MV-4-11 (cell line): ENCODE measurements at regions not wholly inside any gene's neighbourhood (a gene's known extent, or its start where the extent isn't known, plus 50 kb on each side); places are given as distances from the start of the nearest gene placed in this dataset.

Experiments used
- DNase-seq: peaks from one replicate; lab custom pipeline; 2025; lab: John Stamatoyannopoulos, UW

- no peak for DNase-seq
These were observed 123.9 kb downstream of the ZNF664 start for GRCh38 chr12:124096869-124097434.

- DNase-seq: no peak
These were observed 124.7 kb downstream of the ZNF664 start for GRCh38 chr12:124097701-124098100.

DNA sequence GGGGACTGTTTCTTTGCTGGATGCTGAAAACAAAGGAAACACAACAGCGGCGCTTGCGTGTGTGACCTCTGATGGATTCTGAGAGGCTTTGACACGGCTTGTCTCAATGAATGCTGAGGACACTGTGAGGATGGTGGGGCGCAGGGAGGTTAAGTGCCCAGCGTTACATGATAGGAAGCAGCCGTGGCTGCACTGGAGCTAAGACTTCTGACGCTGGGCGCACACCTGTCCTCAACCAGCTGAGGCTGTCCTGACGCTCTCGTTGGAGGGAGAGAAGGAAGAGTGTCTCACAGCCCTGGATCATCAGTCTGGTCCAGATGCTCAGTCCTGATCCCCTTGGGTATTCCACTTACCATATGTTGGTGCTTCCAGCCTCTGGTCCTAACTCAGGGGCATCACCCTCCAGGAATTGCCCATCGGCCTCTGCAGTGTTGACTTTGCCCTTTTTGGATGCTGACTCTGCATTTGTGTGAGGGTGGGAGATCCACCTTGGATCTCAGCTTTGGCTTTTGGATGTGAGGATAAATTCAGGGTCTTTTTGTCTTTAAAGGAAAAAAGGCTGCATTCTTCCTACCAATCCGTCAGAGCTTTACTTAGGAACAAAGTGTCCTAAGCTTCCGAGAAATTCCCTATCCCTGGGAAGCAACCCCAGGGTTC lies 125.2 kb downstream of the ZNF664 start:
- no peak for DNase-seq

DNA sequence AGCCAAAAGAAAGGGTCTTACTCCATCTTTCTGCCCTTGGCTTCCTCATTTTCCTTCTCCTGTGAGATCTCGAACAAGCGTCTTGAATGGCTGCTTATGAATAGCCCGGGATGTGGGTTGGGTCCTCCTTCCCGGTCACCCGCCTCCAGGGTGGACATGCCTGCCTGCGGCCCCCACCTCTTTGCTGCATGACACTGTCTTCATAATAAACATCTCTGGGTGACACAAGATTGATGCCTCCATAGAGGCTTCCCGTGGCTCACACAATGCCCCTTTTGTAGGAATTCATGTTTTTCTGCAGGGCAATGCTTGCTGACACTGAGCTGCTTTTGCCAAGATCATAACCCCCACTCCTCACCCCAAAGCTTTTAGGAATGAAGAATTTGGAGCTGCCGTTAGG lies 125.9 kb downstream of the ZNF664 start:
- DNase-seq: no peak

DNA sequence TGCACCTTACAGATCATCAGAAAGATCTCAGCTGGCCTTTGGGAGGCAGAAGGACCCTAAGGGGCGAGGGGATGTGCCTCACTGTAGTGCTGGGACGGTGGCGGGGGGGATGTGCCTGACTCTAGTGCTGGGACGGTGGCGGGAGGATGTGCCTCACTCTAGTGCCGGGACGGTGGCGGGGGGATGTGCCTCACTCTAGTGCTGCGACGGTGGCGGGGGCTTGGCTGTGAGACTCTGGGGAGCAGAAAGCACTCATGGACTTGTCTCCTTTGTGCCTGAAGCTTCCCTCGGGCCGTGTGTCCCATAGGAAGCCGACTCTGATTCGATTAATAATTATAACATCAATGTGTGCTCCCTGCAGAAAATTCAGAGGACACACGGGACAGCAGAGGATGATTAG lies 126.6 kb downstream of the ZNF664 start:
- no peak for DNase-seq

DNA sequence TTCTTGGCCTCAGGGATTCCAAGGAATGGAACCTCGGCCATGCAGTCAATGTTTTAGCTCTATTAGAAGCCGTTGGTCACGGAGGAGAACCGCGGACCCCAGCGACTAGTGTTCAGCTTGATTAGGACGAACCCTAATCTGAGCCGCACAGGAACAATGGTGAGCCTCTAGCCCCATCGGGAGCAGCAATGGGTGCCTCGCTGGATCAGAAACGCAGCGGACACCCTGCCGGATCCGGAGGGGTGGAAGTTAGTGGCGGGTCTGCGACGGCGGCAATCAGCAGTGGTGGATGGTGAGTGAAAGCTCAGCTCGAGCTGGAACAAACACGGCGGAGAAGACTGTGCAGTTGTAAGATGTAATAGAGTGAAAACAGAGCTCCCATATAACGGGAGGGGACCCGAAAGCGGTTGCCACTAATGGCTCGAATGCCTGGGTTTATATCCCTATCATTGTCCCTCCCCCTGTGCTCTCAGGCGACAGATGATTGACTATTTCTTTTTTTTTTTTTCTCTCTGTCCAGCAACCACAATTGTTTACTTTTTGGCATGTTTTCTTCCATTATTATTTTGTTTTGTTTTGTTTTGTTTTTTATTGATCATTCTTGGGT lies 127.7 kb downstream of the ZNF664 start:
- no peak for DNase-seq

- no peak for DNase-seq
These were observed 132.5 kb downstream of the ZNF664 start for GRCh38 chr12:124105546-124105945.

DNA sequence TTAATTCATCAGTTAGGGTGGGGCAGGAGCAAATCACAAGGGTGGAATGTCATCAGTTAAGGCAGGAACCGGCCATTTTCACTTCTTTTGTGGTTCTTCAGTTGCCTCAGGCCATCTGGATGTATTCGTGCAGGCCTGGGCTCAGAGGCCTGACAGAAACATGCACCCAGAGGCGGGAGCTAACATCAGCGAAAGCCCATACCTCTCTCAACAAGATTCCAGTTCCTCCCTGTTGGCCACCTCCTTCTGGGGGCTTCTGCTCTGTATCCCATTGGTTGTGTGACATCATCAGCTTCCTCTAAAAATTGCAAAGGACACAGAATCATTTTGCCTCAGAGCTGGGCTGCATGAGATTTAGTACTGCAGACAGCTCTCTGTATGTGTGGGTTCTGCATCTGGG lies 134.3 kb downstream of the ZNF664 start:
- no peak for DNase-seq

GRCh38 chr12:124109760-124110159 lies 136.7 kb downstream of the ZNF664 start:
- peak; percentile 73 for DNase-seq

- no peak for DNase-seq
These were observed 137.4 kb downstream of the ZNF664 start for GRCh38 chr12:124110372-124110883.

DNA sequence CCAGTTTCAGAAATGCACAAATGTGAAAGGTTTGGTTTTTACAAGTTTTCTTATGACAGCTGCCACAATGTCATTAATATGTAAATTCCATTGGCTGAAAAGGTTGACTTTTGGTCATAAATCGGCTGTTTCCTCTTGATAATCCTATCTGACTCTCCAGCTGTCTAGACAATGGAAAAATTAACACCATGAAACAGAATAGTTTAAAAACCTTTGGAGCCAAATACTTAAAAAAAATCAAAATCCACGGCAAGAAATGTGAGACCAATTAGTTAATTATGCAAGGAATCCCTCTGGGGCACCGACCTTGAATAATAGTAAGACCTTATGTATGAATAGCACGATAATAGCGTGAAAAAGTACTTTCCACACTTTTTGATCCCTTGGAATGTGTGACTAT lies 138.0 kb downstream of the ZNF664 start:
- DNase-seq: no peak

GRCh38 chr12:124114316-124114715 lies 141.3 kb downstream of the ZNF664 start:
- DNase-seq: no peak

DNA sequence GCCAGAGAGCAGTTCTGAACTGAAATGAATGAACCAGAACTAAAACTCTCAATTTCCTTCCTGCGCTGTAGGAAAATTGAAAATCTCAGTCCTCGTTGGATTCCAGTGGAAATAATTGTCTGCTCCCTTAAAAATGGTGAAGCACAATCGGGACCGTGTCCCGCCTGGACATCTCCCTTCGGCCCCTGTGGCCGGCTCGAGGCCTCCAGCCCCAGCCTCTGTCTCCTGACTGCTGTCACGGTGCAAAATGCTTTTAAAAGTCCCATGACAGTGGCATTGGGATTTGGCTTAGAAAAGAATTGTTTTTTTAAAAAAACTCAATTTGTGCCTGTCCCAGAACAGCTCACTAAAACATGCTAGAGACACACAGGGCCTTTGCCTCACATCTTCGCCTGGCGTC lies 142.5 kb downstream of the ZNF664 start:
- DNase-seq: no peak

DNA sequence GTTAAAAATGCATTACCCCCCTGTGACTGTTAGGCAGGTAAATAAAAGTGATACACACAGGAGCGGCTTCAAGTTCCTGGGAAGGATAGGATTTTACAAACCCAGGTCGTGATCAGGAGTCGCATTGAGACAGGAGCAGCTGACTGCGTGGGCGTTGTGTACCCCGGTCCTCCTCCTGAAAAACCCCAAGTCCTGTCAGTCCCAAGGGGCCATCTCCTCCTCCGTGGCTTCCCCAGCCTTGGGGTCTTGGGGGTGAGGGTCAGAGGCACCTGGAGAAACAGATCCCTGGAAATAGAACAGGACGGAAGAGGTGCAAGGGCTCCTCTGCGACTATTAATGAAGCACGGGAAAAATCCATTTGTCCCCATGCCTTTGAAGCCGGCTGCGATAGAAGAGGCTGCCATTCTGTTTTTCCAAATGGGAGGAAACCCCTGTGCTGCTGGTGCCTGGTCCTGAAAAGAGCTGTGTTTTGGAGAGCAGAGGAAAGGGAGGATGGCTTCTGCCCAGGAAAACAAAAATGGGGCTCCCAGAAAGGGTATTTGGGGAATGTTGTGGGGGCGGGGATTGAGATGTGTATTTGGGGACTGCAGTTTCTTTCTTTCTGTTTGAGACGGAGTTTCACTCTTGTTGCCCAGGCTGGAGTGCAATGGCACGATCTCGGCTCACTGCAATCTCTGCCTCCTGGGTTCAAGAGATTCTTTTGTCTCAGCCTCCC lies 143.1 kb downstream of the ZNF664 start:
- no peak for DNase-seq

- no peak for DNase-seq
These were observed 147.7 kb downstream of the ZNF664 start for GRCh38 chr12:124120739-124121138.

DNA sequence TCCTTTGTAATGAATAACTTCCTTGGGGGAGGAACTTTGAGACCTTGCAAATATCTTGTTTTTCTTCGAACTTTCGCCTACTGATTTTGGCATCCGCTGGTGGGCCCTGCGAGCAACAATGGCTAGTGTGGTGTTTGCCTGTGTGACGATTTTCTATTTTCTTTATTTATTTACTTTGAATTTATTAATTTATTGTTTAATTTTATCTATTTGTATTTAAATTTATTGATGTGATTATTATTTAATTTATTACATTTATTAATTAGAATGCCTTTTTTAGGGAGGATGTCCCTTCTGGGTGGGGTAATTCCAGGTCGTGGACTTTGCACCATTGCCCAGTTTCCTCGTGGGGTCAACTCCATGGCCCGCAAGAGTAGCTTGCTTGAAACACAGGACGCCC lies 149.7 kb downstream of the ZNF664 start:
- DNase-seq: no peak

DNA sequence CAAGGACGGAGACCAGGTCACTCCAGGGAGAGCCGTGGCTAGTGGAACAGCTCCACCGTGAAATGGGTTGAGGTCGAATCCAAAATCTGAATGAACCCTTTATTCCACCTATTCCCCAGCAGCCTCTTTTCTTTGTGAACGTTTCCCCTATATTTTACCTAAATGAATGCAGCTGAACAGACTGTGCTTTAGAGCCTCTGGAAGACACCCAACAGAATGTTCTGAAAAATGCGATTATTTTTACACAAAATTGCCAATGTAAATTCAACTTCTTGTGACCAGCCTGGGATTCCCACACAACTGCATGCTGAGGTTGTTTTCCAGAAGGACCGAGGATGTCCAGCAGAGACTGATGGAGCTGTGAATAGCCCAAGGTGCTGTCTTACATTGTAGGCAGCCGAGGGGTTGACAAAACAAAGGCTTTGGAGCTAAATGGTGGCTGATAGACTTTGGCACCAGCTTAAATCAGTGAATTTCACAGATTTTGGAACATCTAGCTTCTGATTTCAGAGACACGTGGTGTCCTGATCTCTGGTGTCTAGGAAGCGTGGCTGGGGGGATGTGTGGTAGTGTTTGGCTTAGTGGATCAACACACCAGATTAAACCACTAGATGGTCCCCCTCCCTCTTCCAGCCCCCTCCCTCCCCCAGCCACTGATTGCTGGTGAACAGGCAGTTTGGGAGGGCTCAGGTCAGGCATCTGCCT lies 150.4 kb downstream of the ZNF664 start:
- no peak for DNase-seq

- DNase-seq: peak; percentile 53
These were observed 152.3 kb downstream of the ZNF664 start for GRCh38 chr12:124125203-124125871.

GRCh38 chr12:124126950-124127655 lies 154.1 kb downstream of the ZNF664 start:
- DNase-seq: peak; percentile 21

- DNase-seq: no peak
These were observed 156.1 kb downstream of the ZNF664 start for GRCh38 chr12:124129132-124129531.
